NOMO-1 (cell line): ENCODE measurements at regions not wholly inside any gene's neighbourhood (a gene's known extent, or its start where the extent isn't known, plus 50 kb on each side); places are given as distances from the start of the nearest gene placed in this dataset.

Experiments used
- DNase-seq, 2 experiments: peaks; one replicate each; lab custom pipeline; 2025; ENCODE audit not compliant: unreplicated experiment in 2 of 2; lab: John Stamatoyannopoulos, UW

GRCh38 chr12:115473257-115473956 lies 789.4 kb upstream of the TBX3 start:
- no peak for DNase-seq

- no peak for DNase-seq
Measured at GRCh38 chr12:115472852-115473251, 788.9 kb upstream of the TBX3 start.

GRCh38 chr12:115470977-115471376 lies 787.0 kb upstream of the TBX3 start:
- no peak for DNase-seq

GRCh38 chr12:115470526-115470925 lies 786.6 kb upstream of the TBX3 start:
- DNase-seq, result no peak

DNA sequence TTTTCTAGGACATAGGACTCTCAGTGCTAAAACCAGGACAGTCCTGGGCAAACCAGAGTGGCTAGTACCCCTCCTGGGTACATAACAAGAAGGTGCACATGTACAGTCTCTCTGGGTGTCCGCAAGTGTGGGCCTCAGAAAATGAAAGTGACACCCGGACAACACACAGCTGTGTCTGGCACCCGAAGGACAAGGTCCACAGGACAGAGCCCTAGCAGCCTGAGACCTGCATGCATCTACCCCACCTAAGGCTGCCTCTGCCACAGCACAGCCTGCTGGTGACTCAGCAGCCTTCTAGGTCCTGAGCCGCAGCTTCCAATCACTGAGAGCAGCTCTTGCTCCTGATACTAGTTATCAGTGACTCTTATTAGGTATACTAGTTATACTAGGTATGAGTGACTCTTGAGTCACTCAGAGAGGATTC lies 784.1 kb upstream of the TBX3 start:
- no peak for DNase-seq

DNA sequence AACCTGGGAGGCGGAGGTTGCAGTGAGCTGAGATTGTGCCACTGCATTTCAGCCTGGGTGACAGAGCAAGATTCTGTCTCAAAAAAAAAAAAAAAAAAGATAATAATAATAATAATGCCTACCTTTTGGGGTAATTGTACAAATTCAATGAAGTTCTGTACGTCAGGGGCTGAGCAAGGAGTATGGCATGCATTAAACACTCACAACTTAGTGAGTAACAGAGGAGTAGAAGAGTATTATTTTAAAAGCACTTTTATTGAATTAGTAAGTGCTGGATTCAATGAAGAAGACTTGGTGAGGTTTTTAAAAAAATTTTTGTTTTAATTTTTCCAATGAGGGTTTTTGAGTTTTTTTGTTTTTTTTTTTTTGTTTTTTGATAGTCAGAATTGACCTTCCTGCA lies 783.6 kb upstream of the TBX3 start:
- DNase-seq, result no peak

GRCh38 chr12:115466076-115466475 lies 782.1 kb upstream of the TBX3 start:
- no peak for DNase-seq

DNA sequence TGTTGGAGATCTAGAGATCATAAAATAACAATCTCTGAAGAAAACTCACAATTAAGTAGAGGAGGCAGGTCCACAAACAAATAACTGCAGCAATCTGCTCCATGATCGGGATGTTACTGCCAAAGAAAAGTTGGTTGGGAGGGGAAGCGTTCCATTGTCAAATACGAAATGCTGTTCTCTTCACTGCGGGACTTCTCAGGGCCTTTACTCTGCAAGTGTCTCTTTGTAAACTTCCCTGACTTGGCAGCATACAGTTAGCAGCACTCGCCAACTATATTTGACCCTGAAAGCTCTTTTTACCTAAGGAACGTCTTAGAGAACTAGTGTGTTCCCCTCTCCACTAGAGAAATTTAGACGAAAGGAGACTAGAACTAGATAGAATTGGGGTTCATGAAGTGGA lies 780.7 kb upstream of the TBX3 start:
- no peak for DNase-seq

GRCh38 chr12:115464111-115464581 lies 780.2 kb upstream of the TBX3 start:
- no peak for DNase-seq

- DNase-seq, result no peak
Measured at GRCh38 chr12:115461401-115461800, 777.4 kb upstream of the TBX3 start.

DNA sequence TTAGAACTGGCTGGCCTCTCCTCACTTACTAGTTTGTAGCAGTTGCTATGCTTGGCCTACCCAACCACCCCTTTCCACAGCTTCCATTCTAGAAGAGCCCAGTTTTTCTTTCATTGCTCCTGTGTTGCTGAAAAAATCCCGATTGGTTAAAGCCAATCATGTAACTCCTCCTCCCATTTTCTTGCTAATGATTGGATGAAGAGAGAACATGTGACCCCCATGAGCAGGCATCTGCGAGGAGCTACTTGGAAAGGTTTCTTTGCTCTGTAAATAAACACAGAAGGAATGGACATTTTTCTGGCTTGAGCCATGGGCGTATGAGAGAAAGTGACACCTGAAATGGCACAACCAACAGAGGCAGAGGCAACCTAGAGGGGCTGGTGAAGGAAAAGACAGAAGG lies 773.8 kb upstream of the TBX3 start:
- no peak for DNase-seq

GRCh38 chr12:115456946-115457689 lies 773.1 kb upstream of the TBX3 start:
- DNase-seq, result no peak

- DNase-seq, result no peak
Measured at GRCh38 chr12:115455268-115455681, 771.3 kb upstream of the TBX3 start.

DNA sequence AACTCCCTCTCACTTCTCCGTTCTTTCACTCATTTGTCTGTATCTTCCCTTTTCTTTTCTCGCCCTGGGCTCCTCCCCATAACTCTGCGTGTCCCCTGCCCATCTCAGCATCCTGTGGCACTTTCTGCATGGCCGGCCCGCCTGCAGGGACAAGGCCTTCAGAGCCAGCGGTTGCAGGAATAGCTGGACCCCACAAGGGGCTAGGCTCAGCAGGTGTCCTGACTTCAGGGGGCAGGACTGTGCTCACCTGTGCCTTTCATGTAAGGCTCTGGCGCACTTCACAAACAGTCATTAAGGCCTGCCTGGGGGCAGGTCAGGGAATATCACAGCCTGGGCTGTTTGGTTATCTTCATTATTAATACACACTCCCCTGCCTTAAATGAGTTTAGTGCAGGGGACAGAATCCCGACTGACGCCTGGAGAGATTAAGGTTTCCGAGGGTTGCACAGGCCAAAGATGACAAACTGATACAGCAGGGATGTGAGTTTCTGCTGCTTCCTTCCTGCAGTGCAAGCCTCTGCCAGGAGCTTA lies 768.8 kb upstream of the TBX3 start:
- no peak for DNase-seq

- no peak for DNase-seq
Measured at GRCh38 chr12:115451780-115452736, 768.1 kb upstream of the TBX3 start.

- no peak for DNase-seq
Measured at GRCh38 chr12:115451151-115451779, 767.3 kb upstream of the TBX3 start.

DNA sequence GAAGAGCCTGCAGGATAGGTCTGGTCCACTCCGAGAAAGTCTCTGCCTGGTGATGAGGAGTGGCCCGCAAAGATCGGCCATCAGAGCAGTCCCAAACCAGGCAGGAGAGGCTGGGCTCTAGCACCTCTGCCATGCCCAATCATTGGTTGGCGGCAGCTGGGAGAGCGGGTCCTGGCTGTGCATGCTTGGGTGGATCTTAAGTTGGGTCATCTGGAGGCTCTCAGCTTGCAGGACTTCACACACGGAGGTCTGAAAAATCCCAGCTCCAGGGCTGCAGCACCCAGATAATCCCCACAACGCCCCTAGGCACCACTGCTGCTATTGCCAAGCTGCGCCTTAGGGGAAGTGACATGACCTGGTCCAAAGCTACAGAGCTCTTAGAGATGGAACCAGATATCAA lies 766.7 kb upstream of the TBX3 start:
- DNase-seq, result no peak

- DNase-seq, result no peak
Measured at GRCh38 chr12:115450017-115450416, 766.0 kb upstream of the TBX3 start.

DNA sequence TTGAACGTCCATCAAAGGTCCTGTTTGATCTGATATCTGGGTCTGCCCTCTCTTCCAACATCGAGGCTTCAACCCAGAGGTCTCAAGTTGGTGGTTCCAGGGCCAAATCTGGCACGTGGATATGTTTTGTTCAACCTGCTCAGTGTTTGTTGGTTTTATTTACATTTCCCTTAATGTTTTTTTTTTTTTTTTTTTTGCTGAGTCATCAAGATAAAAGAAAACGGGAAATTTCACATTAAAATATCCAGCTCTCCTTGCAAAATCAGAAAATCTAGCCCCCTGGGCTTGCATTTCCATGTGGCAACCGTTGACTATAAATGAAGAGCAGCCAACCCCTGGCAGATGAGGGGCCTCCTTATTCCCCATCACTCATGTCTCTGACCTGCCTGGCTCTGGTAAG lies 765.6 kb upstream of the TBX3 start:
- DNase-seq, result no peak

- no peak for DNase-seq
Measured at GRCh38 chr12:115444346-115444745, 760.4 kb upstream of the TBX3 start.
